ENCODE measurements at regions not wholly inside any gene's neighbourhood (a gene's known extent, or its start where the extent isn't known, plus 50 kb on each side); places are given as distances from the start of the nearest gene placed in this dataset.

GRCh38 chr11:127117231-127117739, 116.7 kb upstream of the KIRREL3 start:
- CTCF ChIA-PET = no interaction called here
- Mint-ChIP-seq H3K4me3 (ENCODE audit: unreplicated experiment) (no peak overlapping the region), H3K36me3 (ENCODE audit: insufficient read depth, unreplicated experiment) (no peaks in the 10 kb centered on the region), H3K9me3 (ENCODE audit: unreplicated experiment) (peaks cover 7% of the 10 kb centered on the region), H3K4me1 (ENCODE audit: insufficient read depth, unreplicated experiment) (no peaks in the 10 kb centered on the region), H3K27ac (ENCODE audit: low read depth, unreplicated experiment) (no peak overlapping the region), H3K27me3 (ENCODE audit: insufficient read depth, unreplicated experiment) (no peaks in the 10 kb centered on the region)
- BruUV-seq (replicated peaks) = no TSS peak
- intact Hi-C loops (cut with micrococcal nuclease) = no loop called here
- POLR2A ChIA-PET = interaction anchor here (0.6 kb wide), 1 partner anchor 82 kb away, joined by 3 read pairs; no protein-coding TSS in a partner anchor
- TF ChIP-seq, protein P1, sequence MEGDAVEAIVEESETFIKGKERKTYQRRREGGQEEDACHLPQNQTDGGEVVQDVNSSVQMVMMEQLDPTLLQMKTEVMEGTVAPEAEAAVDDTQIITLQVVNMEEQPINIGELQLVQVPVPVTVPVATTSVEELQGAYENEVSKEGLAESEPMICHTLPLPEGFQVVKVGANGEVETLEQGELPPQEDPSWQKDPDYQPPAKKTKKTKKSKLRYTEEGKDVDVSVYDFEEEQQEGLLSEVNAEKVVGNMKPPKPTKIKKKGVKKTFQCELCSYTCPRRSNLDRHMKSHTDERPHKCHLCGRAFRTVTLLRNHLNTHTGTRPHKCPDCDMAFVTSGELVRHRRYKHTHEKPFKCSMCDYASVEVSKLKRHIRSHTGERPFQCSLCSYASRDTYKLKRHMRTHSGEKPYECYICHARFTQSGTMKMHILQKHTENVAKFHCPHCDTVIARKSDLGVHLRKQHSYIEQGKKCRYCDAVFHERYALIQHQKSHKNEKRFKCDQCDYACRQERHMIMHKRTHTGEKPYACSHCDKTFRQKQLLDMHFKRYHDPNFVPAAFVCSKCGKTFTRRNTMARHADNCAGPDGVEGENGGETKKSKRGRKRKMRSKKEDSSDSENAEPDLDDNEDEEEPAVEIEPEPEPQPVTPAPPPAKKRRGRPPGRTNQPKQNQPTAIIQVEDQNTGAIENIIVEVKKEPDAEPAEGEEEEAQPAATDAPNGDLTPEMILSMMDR (IDR thresholded peaks at IDR 0.05; ENCODE audit: unreplicated experiment) = no peak
- DNase-seq (ENCODE audit: unreplicated experiment) = no peak

DNA sequence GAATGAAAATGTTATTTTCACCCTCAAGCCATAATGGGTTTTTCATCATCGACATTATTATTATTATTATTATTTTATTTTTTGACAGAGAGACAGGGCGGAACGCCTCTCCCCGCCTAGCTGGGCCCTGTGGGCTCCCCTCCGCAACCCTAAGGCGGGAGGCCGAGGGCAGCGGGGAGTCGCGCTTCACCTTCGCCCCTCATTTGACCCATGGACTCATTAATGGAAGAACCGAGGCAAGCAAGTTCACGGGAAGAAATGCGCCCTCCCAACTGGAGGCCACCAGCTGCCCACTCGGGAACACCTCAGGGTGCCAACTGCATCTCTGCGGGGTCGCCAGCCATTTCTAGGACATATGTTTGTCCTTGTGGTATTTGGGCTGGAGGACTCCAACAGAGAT, 115.3 kb upstream of the KIRREL3 start:
- no peak for DNase-seq (ENCODE audit: unreplicated experiment)
- ChIA-PET CTCF (no interaction called here), POLR2A (no interaction called here)
- H3K4me1 Mint-ChIP-seq (ENCODE audit: insufficient read depth, unreplicated experiment) = no peaks in the 10 kb centered on the region
- no TSS peak for BruUV-seq (replicated peaks)
- no peak overlapping the region for H3K4me3 Mint-ChIP-seq (ENCODE audit: unreplicated experiment)
- TF ChIP-seq, protein P1 (IDR thresholded peaks at IDR 0.05; ENCODE audit: unreplicated experiment) = no peak
- no peak overlapping the region for H3K27ac Mint-ChIP-seq (ENCODE audit: low read depth, unreplicated experiment)
- H3K9me3 Mint-ChIP-seq (ENCODE audit: unreplicated experiment) = peaks cover 16% of the 10 kb centered on the region
- H3K36me3 Mint-ChIP-seq (ENCODE audit: insufficient read depth, unreplicated experiment) = no peaks in the 10 kb centered on the region
- H3K27me3 Mint-ChIP-seq (ENCODE audit: insufficient read depth, unreplicated experiment) = no peaks in the 10 kb centered on the region
- intact Hi-C loops (cut with micrococcal nuclease) = no loop called here

GRCh38 chr11:127114035-127114434, 113.5 kb upstream of the KIRREL3 start:
- intact Hi-C loops (cut with micrococcal nuclease) = no loop called here
- no TSS peak for BruUV-seq (replicated peaks)
- ChIA-PET POLR2A (no interaction called here), CTCF (interaction anchor here (0.6 kb wide), 1 partner anchor 270 kb away, joined by 3 read pairs; no protein-coding TSS in a partner anchor)
- Mint-ChIP-seq H3K4me1 (ENCODE audit: insufficient read depth, unreplicated experiment) (no peaks in the 10 kb centered on the region), H3K27me3 (ENCODE audit: insufficient read depth, unreplicated experiment) (no peaks in the 10 kb centered on the region), H3K9me3 (ENCODE audit: unreplicated experiment) (peaks cover 16% of the 10 kb centered on the region), H3K4me3 (ENCODE audit: unreplicated experiment) (no peak overlapping the region), H3K27ac (ENCODE audit: low read depth, unreplicated experiment) (no peak overlapping the region), H3K36me3 (ENCODE audit: insufficient read depth, unreplicated experiment) (no peaks in the 10 kb centered on the region)
- TF ChIP-seq, protein P1 (IDR thresholded peaks at IDR 0.05; ENCODE audit: unreplicated experiment) = no peak
- DNase-seq (ENCODE audit: unreplicated experiment) = no peak

- Mint-ChIP-seq H3K27me3 (ENCODE audit: insufficient read depth, unreplicated experiment) (no peaks in the 10 kb centered on the region), H3K36me3 (ENCODE audit: insufficient read depth, unreplicated experiment) (no peaks in the 10 kb centered on the region), H3K4me3 (ENCODE audit: unreplicated experiment) (no peak overlapping the region), H3K9me3 (ENCODE audit: unreplicated experiment) (peaks cover 16% of the 10 kb centered on the region), H3K27ac (ENCODE audit: low read depth, unreplicated experiment) (no peak overlapping the region), H3K4me1 (ENCODE audit: insufficient read depth, unreplicated experiment) (no peaks in the 10 kb centered on the region)
- intact Hi-C loops (cut with micrococcal nuclease) = no loop called here
- TF ChIP-seq, protein P1 (IDR thresholded peaks at IDR 0.05; ENCODE audit: unreplicated experiment) = no peak
- POLR2A ChIA-PET = interaction anchor here (0.5 kb wide), 1 partner anchor 420 kb away, joined by 5 read pairs; no protein-coding TSS in a partner anchor
- BruUV-seq (replicated peaks) = no TSS peak
- CTCF ChIA-PET = no interaction called here
- no peak for DNase-seq (ENCODE audit: unreplicated experiment)
Measured at GRCh38 chr11:127110542-127110941, 110.0 kb upstream of the KIRREL3 start.

All from MCF 10A (cell line).